HCT116 (cell line): ENCODE measurements at regions not wholly inside any gene's neighbourhood (a gene's known extent, or its start where the extent isn't known, plus 50 kb on each side); places are given as distances from the start of the nearest gene placed in this dataset.

Source experiments
- ATAC-seq: fragments of 200-7000 bp; cut with Tn5 transposase; 2 replicates; pipeline ENCODE4 v1.9.1; 2020; ENCODE audit warnings: mild to moderate bottlenecking, moderate library complexity
- BruUV-seq: library from RNA; stranded (reverse); fragments of 400-500 nt; replicated peaks from 2 replicates; lab custom pipeline; 2021; lab: Mats Ljungman, UMichigan
- CTCF ChIA-PET: fragments of 300-600 bp; sonication (Branson Sonifier 250); formaldehyde crosslinking; loops from one replicate; lab custom pipeline; 2021; ENCODE audit warnings: antibody characterized with exemption; lab: Charles Lee
- POLR2A ChIA-PET: fragments of 300-600, 350-600 bp; sonication (Branson Sonifier 250); formaldehyde crosslinking; loops from one replicate; lab custom pipeline; 2021; ENCODE audit warnings: antibody characterized with exemption; lab: Charles Lee
- RAD21 ChIA-PET, 2 experiments: fragments of 300-600 bp; sonication (Branson Sonifier 250); formaldehyde crosslinking; loops; one replicate each; lab custom pipeline; 2023; ENCODE audit warnings: low total read pairs in 2 of 2; ENCODE audit not compliant: uncharacterized antibody in 2 of 2, unreplicated experiment in 2 of 2, low non-redundant PET in 1 of 2; lab: Charles Lee
- DNase-seq: peaks from one replicate; pipeline ENCODE4 v3.0.0-alpha.2; 2010; ENCODE audit warnings: low read depth, low spot score
- H2AFZ ChIP-seq: fragments of 200-600 bp; shearing (Covaris generic), sonication (generic); 2 replicates; pipeline ENCODE4 v1.6.1; 2017; ENCODE audit warnings: low read depth, mixed run types, mixed read lengths, antibody characterized with exemption, low read length; ENCODE audit not compliant: poor library complexity, severe bottlenecking
- H3K27ac ChIP-seq: 2 replicates; pipeline ENCODE4 v1.5.1; 2012; ENCODE audit warnings: low read depth, low read length
- H3K27me3 ChIP-seq: fragments of 200-600 bp; sonication (generic); 2 replicates; pipeline ENCODE4 v1.6.1; 2016; ENCODE audit warnings: mixed run types, low read length, mixed read lengths; ENCODE audit not compliant: insufficient read depth
- H3K36me3 ChIP-seq, 2 experiments: fragments of 200-500 bp in 1 of 2; fragments of 200-600 bp in 1 of 2; sonication (Bioruptor generic) in 1 of 2; sonication (generic) in 1 of 2; 2 replicates each; pipeline versions ENCODE4 v1.5.1 to v1.6.1; 2014 to 2016; ENCODE audit warnings: low read length in 2 of 2, inconsistent platforms in 1 of 2, mixed read lengths in 1 of 2, mixed run types in 1 of 2; ENCODE audit not compliant: insufficient read depth in 2 of 2, control insufficient read depth in 1 of 2
- H3K4me1 ChIP-seq, 2 experiments: fragments of 200-600 bp in 1 of 2; sonication (generic) in 1 of 2; 2 replicates each; pipeline versions ENCODE4 v1.5.1 to v1.6.1; 2012 to 2017; ENCODE audit warnings: low read length in 2 of 2, inconsistent platforms in 1 of 2, mild to moderate bottlenecking in 1 of 2, mixed read lengths in 1 of 2, mixed run types in 1 of 2, moderate library complexity in 1 of 2; ENCODE audit not compliant: insufficient read depth in 2 of 2, control insufficient read depth in 1 of 2
- H3K4me2 ChIP-seq: fragments of 200-600 bp; sonication (generic); 2 replicates; pipeline ENCODE4 v1.6.1; 2017; ENCODE audit warnings: mixed run types, low read length, mixed read lengths
- H3K4me3 ChIP-seq, 2 experiments: fragments of 200-600 bp in 1 of 2; sonication (generic) in 1 of 2; replicated peaks in 1 of 2; 2 replicates each; pipeline ENCODE4 v1.5.1; 2011 to 2016; ENCODE audit warnings: low read length in 2 of 2, control low read depth in 1 of 2, low read depth in 1 of 2, mild to moderate bottlenecking in 1 of 2, mixed read lengths in 1 of 2, mixed run types in 1 of 2
- H3K79me2 ChIP-seq: fragments of 200-600 bp; sonication (generic); 2 replicates; pipeline ENCODE4 v1.6.1; 2017; ENCODE audit warnings: mild to moderate bottlenecking, mixed run types, low read length, moderate library complexity, mixed read lengths; ENCODE audit not compliant: insufficient read depth
- H3K9ac ChIP-seq: fragments of 200-600 bp; sonication (generic); 2 replicates; pipeline ENCODE4 v1.6.1; 2016; ENCODE audit warnings: low read length, mixed read lengths
- H3K9me2 ChIP-seq: fragments of 200-600 bp; sonication (generic), shearing (Covaris generic); 2 replicates; pipeline ENCODE4 v1.6.1; 2017; ENCODE audit warnings: mixed run types, mild to moderate bottlenecking, moderate library complexity; ENCODE audit not compliant: insufficient read depth
- H3K9me3 ChIP-seq, 2 experiments: fragments of 200-500 bp in 1 of 2; fragments of 200-600 bp in 1 of 2; sonication (Bioruptor generic) in 1 of 2; sonication (generic) in 1 of 2; 2 replicates each; pipeline ENCODE4 v1.6.1; 2014 to 2017; ENCODE audit warnings: low read length in 2 of 2, mixed read lengths in 2 of 2, inconsistent platforms in 1 of 2, low read depth in 1 of 2, mild to moderate bottlenecking in 1 of 2, mixed run types in 1 of 2, moderate library complexity in 1 of 2; ENCODE audit not compliant: control insufficient read depth in 1 of 2, insufficient read depth in 1 of 2
- H4K20me1 ChIP-seq: fragments of 200-600 bp; sonication (generic), shearing (Covaris generic); 2 replicates; pipeline ENCODE4 v1.6.1; 2017; ENCODE audit warnings: mixed run types, mild to moderate bottlenecking, moderate library complexity; ENCODE audit not compliant: insufficient read depth
- ATF3 ChIP-seq: IDR thresholded peaks from 2 replicates; pipeline ENCODE4 v1.6.1; 2012
- ELF1 ChIP-seq: IDR thresholded peaks from 2 replicates; pipeline ENCODE4 v1.6.1; 2012; ENCODE audit warnings: low read depth, borderline replicate concordance
- EZH2 ChIP-seq: fragments of 200-600 bp; sonication (generic); IDR thresholded peaks from 2 replicates; pipeline ENCODE4 v1.6.1; 2017; ENCODE audit warnings: antibody characterized with exemption, mixed run types
- JUND ChIP-seq: IDR thresholded peaks from 2 replicates; pipeline ENCODE4 v1.6.1; 2012
- REST ChIP-seq: IDR thresholded peaks from 2 replicates; pipeline ENCODE4 v1.6.1; 2012; ENCODE audit warnings: low read depth
- SP1 ChIP-seq: IDR thresholded peaks from 2 replicates; pipeline ENCODE4 v1.6.1; 2012; ENCODE audit warnings: low read depth
- SRF ChIP-seq: IDR thresholded peaks from 2 replicates; pipeline ENCODE4 v1.6.1; 2012; ENCODE audit warnings: low read depth
- TCF7L2 ChIP-seq: IDR thresholded peaks from 2 replicates; pipeline ENCODE4 v1.7.0; 2011; ENCODE audit warnings: borderline replicate concordance, inconsistent platforms; ENCODE audit not compliant: insufficient read depth, insufficient read length; ENCODE audit errors: extremely low read depth
- YY1 ChIP-seq: IDR thresholded peaks from 2 replicates; pipeline ENCODE4 v1.6.1; 2011; ENCODE audit warnings: low read length, low read depth, moderate library complexity, mild to moderate bottlenecking; ENCODE audit not compliant: insufficient replicate concordance; ENCODE audit errors: extremely low read depth
- ZBTB33 ChIP-seq: IDR thresholded peaks from 2 replicates; pipeline ENCODE4 v1.6.1; 2011; ENCODE audit warnings: mild to moderate bottlenecking, low read length, moderate library complexity; ENCODE audit not compliant: insufficient replicate concordance; ENCODE audit errors: extremely low read depth
- ZNF274 ChIP-seq: fragments of 200-500 bp; sonication (Bioruptor generic); IDR thresholded peaks from 2 replicates; pipeline ENCODE4 v1.6.1; 2014; ENCODE audit warnings: mild to moderate bottlenecking, low read depth, low read length, inconsistent platforms
- intact Hi-C: fragments of 100-400 bp; cut with micrococcal nuclease; formaldehyde crosslinking; loops from 2 replicates; pipeline ENCODE4 v1.10.0; 2022

GRCh38 chr5:51882647-51883046, 499.4 kb downstream of the ISL1 start (continued):
- no peak for TF ChIP-seq REST
- TF ChIP-seq JUND, result no peak
- TF ChIP-seq ELF1, result no peak

GRCh38 chr5:51889703-51890102, 506.5 kb downstream of the ISL1 start:
- Histone ChIP-seq H3K9me2 (no peaks in the 10 kb centered on the region), H3K27me3 (no peaks in the 10 kb centered on the region), H4K20me1 (no peaks in the 10 kb centered on the region), H3K4me1 (peaks cover 0 to 8% of the 10 kb centered on the region in 2 experiments; a peak in 2 of 4 replicates), H3K4me2 (no peak overlapping the region), H3K79me2 (no peaks in the 10 kb centered on the region), H2AFZ (no peak overlapping the region), H3K9me3 (no peaks in the 10 kb centered on the region), H3K36me3 (no peaks in the 10 kb centered on the region), H3K4me3 (no peak overlapping the region), H3K27ac (no peak overlapping the region), H3K9ac (no peak overlapping the region)
- ATAC-seq (no peak), DNase-seq (no peak)
- intact Hi-C loops, result no loop called here
- POLR2A ChIA-PET, result no interaction called here
- no TSS peak for BruUV-seq
- no peak for TF ChIP-seq ATF3
- TF ChIP-seq SRF, result no peak
- TF ChIP-seq TCF7L2, result no peak
- no peak for TF ChIP-seq ZNF274
- no peak for TF ChIP-seq ELF1
- TF ChIP-seq YY1, result no peak
- TF ChIP-seq REST, result no peak
- TF ChIP-seq EZH2, result no peak
- TF ChIP-seq SP1, result no peak
- no peak for TF ChIP-seq ZBTB33
- RAD21 ChIA-PET, result no interaction called here
- CTCF ChIA-PET, result no interaction called here
